CD4-positive, CD25-positive, alpha-beta regulatory T cell (primary cell): ENCODE measurements at regions not wholly inside any gene's neighbourhood (a gene's known extent, or its start where the extent isn't known, plus 50 kb on each side); places are given as distances from the start of the nearest gene placed in this dataset.

ENCODE experiments used
- ATAC-seq, 2 donors: fragments of 150-1000 bp; cut with Tn5 transposase; one replicate each; pipeline ENCODE4 v1.10.0; 2021; ENCODE audit warnings: low read depth in 2 of 2, moderate number of reproducible peaks in 2 of 2, moderate library complexity in 1 of 2
- DNase-seq, 3 donors: peaks; one replicate each; pipeline versions ENCODE4 v3.0.0 to v3.0.0-alpha.2; 2012 to 2022; ENCODE audit warnings: mixed read lengths in 1 of 3
- H3K27ac ChIP-seq: one replicate; pipeline ENCODE4 v1.7.0; 2013; ENCODE audit warnings: mild to moderate bottlenecking, low read length; ENCODE audit not compliant: insufficient read depth, poor library complexity, severe bottlenecking
- H3K27me3 ChIP-seq: one replicate; pipeline ENCODE4 v1.7.0; 2013; ENCODE audit warnings: low read length; ENCODE audit not compliant: control insufficient read depth, insufficient read depth
- H3K36me3 ChIP-seq: one replicate; pipeline ENCODE4 v1.7.0; 2013; ENCODE audit warnings: mild to moderate bottlenecking, low read length, moderate library complexity; ENCODE audit not compliant: control insufficient read depth, insufficient read depth
- H3K4me1 ChIP-seq: 2 replicates; pipeline ENCODE4 v1.7.0; 2013; ENCODE audit warnings: mild to moderate bottlenecking, low read length; ENCODE audit not compliant: insufficient read depth, control insufficient read depth, poor library complexity, severe bottlenecking
- H3K4me3 ChIP-seq: one replicate; pipeline ENCODE4 v1.7.0; 2013; ENCODE audit warnings: low read depth, mild to moderate bottlenecking, low read length, moderate library complexity
- H3K9me3 ChIP-seq, 2 experiments: 1 replicate in 1 of 2; 2 replicates in 1 of 2; pipeline ENCODE4 v1.7.0; 2013; ENCODE audit warnings: low read length in 2 of 2, mild to moderate bottlenecking in 1 of 2, moderate library complexity in 1 of 2; ENCODE audit not compliant: control insufficient read depth in 2 of 2
- H3K27ac Mint-ChIP-seq, 3 donors: one replicate each; pipeline ENCODE4 v1.8.0; 2020 to 2022; ENCODE audit warnings: mild to moderate bottlenecking in 3 of 3, mixed read lengths in 3 of 3, moderate library complexity in 2 of 3
- H3K27me3 Mint-ChIP-seq: one replicate; pipeline ENCODE4 v1.8.0; 2022; ENCODE audit warnings: mild to moderate bottlenecking, mixed read lengths
- H3K36me3 Mint-ChIP-seq: one replicate; pipeline ENCODE4 v1.8.0; 2020; ENCODE audit warnings: mixed read lengths
- H3K4me1 Mint-ChIP-seq, 4 donors: one replicate each; pipeline ENCODE4 v1.8.0; 2020 to 2022; ENCODE audit warnings: mixed read lengths in 4 of 4, mild to moderate bottlenecking in 1 of 4
- H3K4me3 Mint-ChIP-seq, 4 donors: one replicate each; pipeline ENCODE4 v1.8.0; 2020 to 2022; ENCODE audit warnings: mild to moderate bottlenecking in 4 of 4, mixed read lengths in 4 of 4, moderate library complexity in 3 of 4
- H3K9me3 Mint-ChIP-seq, 7 donors: one replicate each; pipeline ENCODE4 v1.8.0; 2020 to 2022; ENCODE audit warnings: mixed read lengths in 7 of 7, mild to moderate bottlenecking in 3 of 7, moderate library complexity in 2 of 7

- H3K4me3 Mint-ChIP-seq = no peak overlapping the region
- H3K36me3 Mint-ChIP-seq = no peaks in the 10 kb centered on the region
- DNase-seq (no peak), ATAC-seq (no peak)
- no peak overlapping the region for H3K27ac Mint-ChIP-seq
- Histone ChIP-seq H3K27ac (no peak overlapping the region), H3K36me3 (no peaks in the 10 kb centered on the region), H3K27me3 (no peaks in the 10 kb centered on the region), H3K4me3 (no peak overlapping the region), H3K9me3 (peaks cover 0 to 12% of the 10 kb centered on the region in 2 experiments), H3K4me1 (no peaks in the 10 kb centered on the region)
- H3K9me3 Mint-ChIP-seq = peaks cover 0 to 21% (median 6%) of the 10 kb centered on the region in 7 donors
- H3K27me3 Mint-ChIP-seq = no peaks in the 10 kb centered on the region
- no peaks in the 10 kb centered on the region for H3K4me1 Mint-ChIP-seq
Measured at GRCh38 chr4:31896349-31896748, 1176.2 kb downstream of the PCDH7 start.

GRCh38 chr4:31905363-31905762 is 1185.2 kb downstream of the PCDH7 start:
- Mint-ChIP-seq H3K36me3 (no peaks in the 10 kb centered on the region), H3K27me3 (no peaks in the 10 kb centered on the region), H3K4me3 (no peak overlapping the region), H3K27ac (no peak overlapping the region), H3K9me3 (peaks cover 0 to 25% (median 6%) of the 10 kb centered on the region in 7 donors), H3K4me1 (no peaks in the 10 kb centered on the region)
- peaks cover 0 to 9% of the 10 kb centered on the region in 2 experiments for H3K9me3 ChIP-seq
- no peak for ATAC-seq
- no peaks in the 10 kb centered on the region for H3K27me3 ChIP-seq
- H3K36me3 ChIP-seq = no peaks in the 10 kb centered on the region
- H3K27ac ChIP-seq = no peak overlapping the region
- DNase-seq = no peak
- H3K4me1 ChIP-seq = no peaks in the 10 kb centered on the region
- no peak overlapping the region for H3K4me3 ChIP-seq

GRCh38 chr4:31908261-31908660 is 1188.1 kb downstream of the PCDH7 start:
- no peak overlapping the region for H3K4me3 ChIP-seq
- DNase-seq = no peak
- H3K27ac ChIP-seq = no peak overlapping the region
- H3K27me3 Mint-ChIP-seq = no peaks in the 10 kb centered on the region
- H3K36me3 ChIP-seq = no peaks in the 10 kb centered on the region
- no peak for ATAC-seq
- H3K9me3 ChIP-seq = peaks cover 1 to 9% of the 10 kb centered on the region in 2 experiments
- no peak overlapping the region for H3K27ac Mint-ChIP-seq
- H3K4me1 Mint-ChIP-seq = no peaks in the 10 kb centered on the region
- H3K4me3 Mint-ChIP-seq = no peak overlapping the region
- H3K27me3 ChIP-seq = no peaks in the 10 kb centered on the region
- H3K4me1 ChIP-seq = no peaks in the 10 kb centered on the region
- H3K36me3 Mint-ChIP-seq = no peaks in the 10 kb centered on the region
- peaks cover 0 to 22% (median 7%) of the 10 kb centered on the region in 7 donors for H3K9me3 Mint-ChIP-seq

GRCh38 chr4:31917334-31917733 is 1197.2 kb downstream of the PCDH7 start:
- peaks cover 1 to 7% of the 10 kb centered on the region in 2 experiments for H3K9me3 ChIP-seq
- Mint-ChIP-seq H3K4me1 (no peaks in the 10 kb centered on the region), H3K9me3 (peaks cover 2 to 17% (median 4%) of the 10 kb centered on the region in 7 donors), H3K36me3 (no peaks in the 10 kb centered on the region), H3K4me3 (no peak overlapping the region), H3K27ac (no peak overlapping the region), H3K27me3 (no peaks in the 10 kb centered on the region)
- H3K4me3 ChIP-seq = no peak overlapping the region
- no peaks in the 10 kb centered on the region for H3K27me3 ChIP-seq
- H3K4me1 ChIP-seq = no peaks in the 10 kb centered on the region
- no peak for DNase-seq
- no peaks in the 10 kb centered on the region for H3K36me3 ChIP-seq
- H3K27ac ChIP-seq = no peak overlapping the region
- no peak for ATAC-seq

GRCh38 chr4:31918891-31919290 is 1198.7 kb downstream of the PCDH7 start:
- no peak overlapping the region for H3K4me3 Mint-ChIP-seq
- H3K9me3 Mint-ChIP-seq = peaks cover 1 to 20% (median 5%) of the 10 kb centered on the region in 7 donors
- H3K27me3 Mint-ChIP-seq = no peaks in the 10 kb centered on the region
- no peaks in the 10 kb centered on the region for H3K4me1 Mint-ChIP-seq
- H3K4me1 ChIP-seq = no peaks in the 10 kb centered on the region
- H3K27ac ChIP-seq = no peak overlapping the region
- no peak overlapping the region for H3K27ac Mint-ChIP-seq
- H3K9me3 ChIP-seq = peaks cover 0 to 7% of the 10 kb centered on the region in 2 experiments
- ATAC-seq (no peak), DNase-seq (no peak)
- no peaks in the 10 kb centered on the region for H3K27me3 ChIP-seq
- H3K36me3 Mint-ChIP-seq = no peaks in the 10 kb centered on the region
- no peaks in the 10 kb centered on the region for H3K36me3 ChIP-seq
- no peak overlapping the region for H3K4me3 ChIP-seq

GRCh38 chr4:31923634-31924033 is 1203.5 kb downstream of the PCDH7 start:
- H3K9me3 Mint-ChIP-seq = peaks cover 0 to 15% (median 7%) of the 10 kb centered on the region in 7 donors
- no peak overlapping the region for H3K27ac Mint-ChIP-seq
- no peak for ATAC-seq
- no peak overlapping the region for H3K27ac ChIP-seq
- H3K36me3 Mint-ChIP-seq = no peaks in the 10 kb centered on the region
- no peaks in the 10 kb centered on the region for H3K27me3 ChIP-seq
- no peaks in the 10 kb centered on the region for H3K4me1 ChIP-seq
- no peak overlapping the region for H3K4me3 Mint-ChIP-seq
- DNase-seq = no peak
- no peak overlapping the region for H3K4me3 ChIP-seq
- H3K36me3 ChIP-seq = no peaks in the 10 kb centered on the region
- H3K9me3 ChIP-seq = no peaks in the 10 kb centered on the region
- H3K27me3 Mint-ChIP-seq = no peaks in the 10 kb centered on the region
- no peaks in the 10 kb centered on the region for H3K4me1 Mint-ChIP-seq

DNA sequence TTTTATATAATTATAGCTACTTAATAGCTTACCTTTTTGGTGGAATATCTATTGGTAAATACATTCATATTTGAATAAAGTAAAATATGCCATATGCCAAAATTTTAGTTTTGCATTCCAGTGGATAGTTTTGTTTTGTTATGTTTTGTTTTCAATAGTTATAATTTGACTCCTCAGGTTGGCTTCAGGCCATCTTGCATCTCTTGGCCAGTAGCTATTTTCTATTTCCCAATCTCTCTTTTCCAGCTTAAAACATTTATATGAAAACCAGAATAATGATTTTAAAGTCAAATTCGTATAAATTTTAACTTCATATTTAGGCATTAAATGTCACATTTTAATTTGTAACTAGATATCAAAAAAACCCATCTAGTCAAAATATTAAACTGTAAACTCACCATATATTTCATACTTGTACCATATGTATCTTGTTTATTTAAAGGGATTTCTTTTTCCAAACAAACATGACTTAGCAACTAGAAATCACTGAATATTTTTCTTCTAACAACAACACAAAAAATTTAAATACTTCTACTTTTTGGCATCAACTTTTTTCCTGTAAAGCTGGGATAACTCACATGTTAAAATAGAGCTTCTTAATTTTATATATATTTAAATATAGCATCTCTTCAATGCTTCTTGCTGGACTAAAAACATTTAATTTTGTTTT is 1209.6 kb downstream of the PCDH7 start:
- Mint-ChIP-seq H3K4me3 (no peak overlapping the region), H3K9me3 (peaks cover 0 to 22% (median 2%) of the 10 kb centered on the region in 7 donors), H3K27me3 (no peaks in the 10 kb centered on the region), H3K4me1 (no peaks in the 10 kb centered on the region), H3K27ac (no peak overlapping the region), H3K36me3 (no peaks in the 10 kb centered on the region)
- no peaks in the 10 kb centered on the region for H3K36me3 ChIP-seq
- no peak overlapping the region for H3K27ac ChIP-seq
- H3K4me1 ChIP-seq = no peaks in the 10 kb centered on the region
- H3K27me3 ChIP-seq = no peaks in the 10 kb centered on the region
- peaks cover 0 to 1% of the 10 kb centered on the region in 2 experiments for H3K9me3 ChIP-seq
- DNase-seq = no peak
- no peak overlapping the region for H3K4me3 ChIP-seq
- ATAC-seq = no peak

- ATAC-seq = no peak
- no peak overlapping the region for H3K4me3 ChIP-seq
- no peaks in the 10 kb centered on the region for H3K4me1 ChIP-seq
- no peaks in the 10 kb centered on the region for H3K4me1 Mint-ChIP-seq
- H3K4me3 Mint-ChIP-seq = no peak overlapping the region
- no peaks in the 10 kb centered on the region for H3K36me3 Mint-ChIP-seq
- H3K27me3 ChIP-seq = no peaks in the 10 kb centered on the region
- no peaks in the 10 kb centered on the region for H3K36me3 ChIP-seq
- no peak overlapping the region for H3K27ac Mint-ChIP-seq
- no peak overlapping the region for H3K27ac ChIP-seq
- H3K27me3 Mint-ChIP-seq = no peaks in the 10 kb centered on the region
- DNase-seq = no peak
- peaks cover 0 to 8% of the 10 kb centered on the region in 2 experiments for H3K9me3 ChIP-seq
- peaks cover 0 to 16% (median 7%) of the 10 kb centered on the region in 7 donors for H3K9me3 Mint-ChIP-seq
Measured at GRCh38 chr4:31946456-31946855, 1226.3 kb downstream of the PCDH7 start.
